ENCODE measurements at regions not wholly inside any gene's neighbourhood (a gene's known extent, or its start where the extent isn't known, plus 50 kb on each side); places are given as distances from the start of the nearest gene placed in this dataset.

- no TSS peak for BruUV-seq (replicated peaks)
- FAIRE-seq: no peak
- CTCF ChIA-PET (ENCODE audit: low intra/inter-chr PET ratio): no interaction called here
- TF ChIP-seq HCFC1 (IDR thresholded peaks at IDR 0.05; ENCODE audit: low read depth, low read length): no peak
- TF ChIP-seq MNT (conservative IDR thresholded peaks at IDR 0.05): no peak
- no peak for TF ChIP-seq FOXJ3 (CRISPR knock-in tag; IDR thresholded peaks at IDR 0.05)
- TF ChIP-seq HMGN3 (IDR thresholded peaks at IDR 0.05; ENCODE audit: borderline replicate concordance, extremely low read depth, insufficient read length, low read depth, low read length): no peak
- no peak for TF ChIP-seq RFX5 (IDR thresholded peaks at IDR 0.05; ENCODE audit: low read depth, low read length)
- no peak for TF ChIP-seq DPF2 (IDR thresholded peaks at IDR 0.05)
- no peak for TF ChIP-seq CHD7 (IDR thresholded peaks at IDR 0.05; ENCODE audit: low read depth, low read length)
- TF ChIP-seq ZNF408 (CRISPR knock-in tag; IDR thresholded peaks at IDR 0.05; ENCODE audit: low read depth): no peak
- no peak for TF ChIP-seq RBM22 (IDR thresholded peaks at IDR 0.05; ENCODE audit: low read depth, low read length, poor library complexity, severe bottlenecking)
Measured at GRCh38 chr2:183543222-183543621, 419.0 kb downstream of the NUP35 start.

More at GRCh38 chr2:183543222-183543621, 419.0 kb downstream of the NUP35 start:
- 2% methylated on average over 5 of the region's 5 CpGs for WGBS (ENCODE audit: insufficient coverage, low coverage, missing lambda C conversion rate)
- DNase-seq (ENCODE audit: extremely low read depth in 1 of 4, low spot score in 3 of 4) (no peak), ATAC-seq (no peak)
- Histone ChIP-seq H3K9me1 (ENCODE audit: control insufficient read depth, insufficient read depth, low read length) (no peaks in the 10 kb centered on the region), H3K4me1 (replicated peaks in 1 of 2; ENCODE audit: control insufficient read depth in 2 of 2, insufficient read depth in 2 of 2, low read length in 2 of 2) (no peaks in the 10 kb centered on the region), H3K9ac (ENCODE audit: insufficient read depth in 1 of 2, low read depth in 2 of 2, low read length in 2 of 2) (no peak overlapping the region), H3K79me2 (ENCODE audit: control insufficient read depth, insufficient read depth, low read length) (no peaks in the 10 kb centered on the region), H2AFZ (ENCODE audit: low read depth, low read length) (no peak overlapping the region), H4K20me1 (replicated peaks; ENCODE audit: control insufficient read depth, insufficient read depth, low read length) (no peaks in the 10 kb centered on the region), H3K4me2 (ENCODE audit: insufficient read depth, low read length) (no peak overlapping the region), H3K27me3 (ENCODE audit: control insufficient read depth in 2 of 2, insufficient read depth in 2 of 2, low read length in 2 of 2) (no peaks in the 10 kb centered on the region), H3K36me3 (ENCODE audit: control insufficient read depth, insufficient read depth, low read length) (no peaks in the 10 kb centered on the region), H3K9me3 (replicated peaks; ENCODE audit: control insufficient read depth, insufficient read depth, low read depth, low read length) (no peaks in the 10 kb centered on the region), H3K27ac (ENCODE audit: extremely low read depth, low read depth, low read length) (no peak overlapping the region), H3K4me3 (no peak overlapping the region)
- POLR2A ChIA-PET: no interaction called here
- in situ Hi-C loops (cut with MboI) (no loop called here), intact Hi-C loops (cut with micrococcal nuclease) (no loop called here)
